ENCODE measurements at regions not wholly inside any gene's neighbourhood (a gene's known extent, or its start where the extent isn't known, plus 50 kb on each side); places are given as distances from the start of the nearest gene placed in this dataset.

- H3K4me3 Mint-ChIP-seq = no peak overlapping the region
- H3K27ac ChIP-seq (ENCODE audit: low read depth, low read length) = no peak overlapping the region
- peaks cover 15% of the 10 kb centered on the region for H3K36me3 Mint-ChIP-seq (ENCODE audit: low read depth)
Observed at GRCh38 chr20:3350422-3350821, 57.0 kb downstream of the DNAAF9 start.

GRCh38 chr20:3349786-3350185 is 57.7 kb downstream of the DNAAF9 start:
- H3K27me3 ChIP-seq (ENCODE audit: control insufficient read depth, insufficient read depth, low read length, poor library complexity, severe bottlenecking) = no peaks in the 10 kb centered on the region
- H3K27ac ChIP-seq (ENCODE audit: low read depth, low read length) = no peak overlapping the region
- Mint-ChIP-seq H3K27me3 (ENCODE audit: insufficient read depth) (no peaks in the 10 kb centered on the region), H3K9me3 (no peaks in the 10 kb centered on the region), H3K4me1 (no peaks in the 10 kb centered on the region), H3K4me3 (no peak overlapping the region), H3K27ac (no peak overlapping the region), H3K36me3 (ENCODE audit: low read depth) (peaks cover 20% of the 10 kb centered on the region)
- H3K4me1 ChIP-seq (ENCODE audit: control insufficient read depth, insufficient read depth, low read length) = no peaks in the 10 kb centered on the region
- H3K9me3 ChIP-seq (ENCODE audit: control insufficient read depth, low read length) = no peaks in the 10 kb centered on the region
- WGBS, 2 experiments (ENCODE audit: insufficient coverage in 1 of 2, insufficient read length in 1 of 2) = 93 to 100% methylated on average over 1 to 2 of the region's 2 CpGs
- no peak overlapping the region for H3K9ac ChIP-seq (ENCODE audit: extremely low read depth, low read length, poor library complexity, severe bottlenecking)
- no peak overlapping the region for H3K4me3 ChIP-seq (ENCODE audit: low read length)
- no peak for TF ChIP-seq CTCF (conservative IDR thresholded peaks at IDR 0.05)
- H3K36me3 ChIP-seq (ENCODE audit: control insufficient read depth, insufficient read depth, low read length) = peaks cover 16% of the 10 kb centered on the region
- no peak for DNase-seq

More at GRCh38 chr20:3350422-3350821, 57.0 kb downstream of the DNAAF9 start:
- no peaks in the 10 kb centered on the region for H3K9me3 Mint-ChIP-seq
- no peak overlapping the region for H3K4me3 ChIP-seq (ENCODE audit: low read length)
- H3K4me1 ChIP-seq (ENCODE audit: control insufficient read depth, insufficient read depth, low read length) = no peaks in the 10 kb centered on the region
- WGBS, 2 experiments (ENCODE audit: insufficient coverage in 1 of 2, insufficient read length in 1 of 2) = no CpG with 5 or more reads among the region's 1 CpG
- no peaks in the 10 kb centered on the region for H3K27me3 ChIP-seq (ENCODE audit: control insufficient read depth, insufficient read depth, low read length, poor library complexity, severe bottlenecking)
- H3K9ac ChIP-seq (ENCODE audit: extremely low read depth, low read length, poor library complexity, severe bottlenecking) = no peak overlapping the region
- no peaks in the 10 kb centered on the region for H3K27me3 Mint-ChIP-seq (ENCODE audit: insufficient read depth)
- TF ChIP-seq CTCF (conservative IDR thresholded peaks at IDR 0.05) = no peak
- H3K36me3 ChIP-seq (ENCODE audit: control insufficient read depth, insufficient read depth, low read length) = peaks cover 12% of the 10 kb centered on the region
- DNase-seq = no peak
- H3K4me1 Mint-ChIP-seq = no peaks in the 10 kb centered on the region
- no peak overlapping the region for H3K27ac Mint-ChIP-seq
- no peaks in the 10 kb centered on the region for H3K9me3 ChIP-seq (ENCODE audit: control insufficient read depth, low read length)

- H3K27me3 ChIP-seq (ENCODE audit: control insufficient read depth, insufficient read depth, low read length, poor library complexity, severe bottlenecking) = no peaks in the 10 kb centered on the region
- Mint-ChIP-seq H3K4me1 (peaks cover 1% of the 10 kb centered on the region), H3K9me3 (no peaks in the 10 kb centered on the region), H3K36me3 (ENCODE audit: low read depth) (peaks cover 59% of the 10 kb centered on the region), H3K27me3 (ENCODE audit: insufficient read depth) (no peaks in the 10 kb centered on the region), H3K4me3 (no peak overlapping the region), H3K27ac (no peak overlapping the region)
- TF ChIP-seq CTCF (conservative IDR thresholded peaks at IDR 0.05) = no peak
- H3K9me3 ChIP-seq (ENCODE audit: control insufficient read depth, low read length) = no peaks in the 10 kb centered on the region
- no peak overlapping the region for H3K4me3 ChIP-seq (ENCODE audit: low read length)
- H3K27ac ChIP-seq (ENCODE audit: low read depth, low read length) = no peak overlapping the region
- 83 to 94% methylated on average over 3 of the region's 3 CpGs for WGBS, 2 experiments (ENCODE audit: insufficient coverage in 1 of 2, insufficient read length in 1 of 2)
- DNase-seq = no peak
- H3K36me3 ChIP-seq (ENCODE audit: control insufficient read depth, insufficient read depth, low read length) = peaks cover 54% of the 10 kb centered on the region
- no peak overlapping the region for H3K9ac ChIP-seq (ENCODE audit: extremely low read depth, low read length, poor library complexity, severe bottlenecking)
- H3K4me1 ChIP-seq (ENCODE audit: control insufficient read depth, insufficient read depth, low read length) = no peaks in the 10 kb centered on the region
Observed at GRCh38 chr20:3342766-3343165, 64.7 kb downstream of the DNAAF9 start.

All from endodermal cell (in vitro differentiated cells).